SU-DHL-6 (cell line): ENCODE measurements at regions not wholly inside any gene's neighbourhood (a gene's known extent, or its start where the extent isn't known, plus 50 kb on each side); places are given as distances from the start of the nearest gene placed in this dataset.
A peak's percentile ranks its signal among the peaks of the same experiment; 100 is the strongest.
"Not testable (repeated sequence)": the region's sequence is repeated elsewhere in the genome, so short reads cannot be mapped to it uniquely, and the experiment has no call there.

ENCODE experiments used
- H2AFZ ChIP-seq: fragments of 200-600 bp; sonication (generic); 2 replicates; pipeline ENCODE4 v1.6.1; 2014; ENCODE audit warnings: low read depth, mild to moderate bottlenecking, moderate library complexity, mixed read lengths, antibody characterized with exemption, low read length; ENCODE audit not compliant: severe bottlenecking
- H3F3A ChIP-seq: fragments of 200-600 bp; shearing (Covaris generic); 2 replicates; pipeline ENCODE4 v1.6.0; 2016; ENCODE audit warnings: antibody characterized with exemption, mild to moderate bottlenecking; ENCODE audit not compliant: insufficient read depth
- H3K27ac ChIP-seq: fragments of 200-600 bp; sonication (generic); 2 replicates; pipeline ENCODE4 v1.5.1; 2016; ENCODE audit warnings: low read depth, mild to moderate bottlenecking, low read length, moderate library complexity, mixed read lengths
- H3K27me3 ChIP-seq: fragments of 200-600 bp; sonication (generic), shearing (Covaris generic); 2 replicates; pipeline ENCODE4 v1.6.0; 2014; ENCODE audit warnings: mild to moderate bottlenecking, low read length
- H3K36me3 ChIP-seq: fragments of 200-600 bp; sonication (generic); 2 replicates; pipeline ENCODE4 v1.6.1; 2014; ENCODE audit warnings: mild to moderate bottlenecking, low read length, mixed read lengths
- H3K4me2 ChIP-seq: fragments of 300-600, 200-600 bp; shearing (Covaris generic), sonication (generic); 2 replicates; pipeline ENCODE4 v1.6.0; 2014; ENCODE audit warnings: low read length, low read depth, mild to moderate bottlenecking; ENCODE audit not compliant: poor library complexity, severe bottlenecking
- H3K4me3 ChIP-seq: fragments of 200-600 bp; sonication (generic); 2 replicates; pipeline ENCODE4 v1.5.1; 2014; ENCODE audit warnings: antibody characterized with exemption, low read length, mild to moderate bottlenecking, mixed read lengths; ENCODE audit not compliant: insufficient read depth, poor library complexity, severe bottlenecking
- H3K79me2 ChIP-seq: fragments of 200-600 bp; sonication (generic); 2 replicates; pipeline ENCODE4 v1.6.1; 2014; ENCODE audit warnings: mild to moderate bottlenecking, low read length, moderate library complexity; ENCODE audit not compliant: insufficient read depth
- H3K9ac ChIP-seq: fragments of 200-600 bp; sonication (generic); 2 replicates; pipeline ENCODE4 v1.7.0; 2014; ENCODE audit warnings: mild to moderate bottlenecking, low read length
- H3K9me2 ChIP-seq: fragments of 200-600 bp; sonication (generic); replicated peaks from 2 replicates; pipeline ENCODE4 v1.6.1; 2014; ENCODE audit warnings: low read length; ENCODE audit not compliant: insufficient read depth
- H3K9me3 ChIP-seq: fragments of 200-600 bp; sonication (generic); 2 replicates; pipeline ENCODE4 v1.6.1; 2014; ENCODE audit warnings: low read length, mixed read lengths; ENCODE audit not compliant: insufficient read depth
- H4K20me1 ChIP-seq: fragments of 200-600 bp; sonication (generic); 2 replicates; pipeline ENCODE4 v1.6.1; 2014; ENCODE audit warnings: low read depth, mild to moderate bottlenecking, antibody characterized with exemption, low read length, moderate library complexity, mixed read lengths

DNA sequence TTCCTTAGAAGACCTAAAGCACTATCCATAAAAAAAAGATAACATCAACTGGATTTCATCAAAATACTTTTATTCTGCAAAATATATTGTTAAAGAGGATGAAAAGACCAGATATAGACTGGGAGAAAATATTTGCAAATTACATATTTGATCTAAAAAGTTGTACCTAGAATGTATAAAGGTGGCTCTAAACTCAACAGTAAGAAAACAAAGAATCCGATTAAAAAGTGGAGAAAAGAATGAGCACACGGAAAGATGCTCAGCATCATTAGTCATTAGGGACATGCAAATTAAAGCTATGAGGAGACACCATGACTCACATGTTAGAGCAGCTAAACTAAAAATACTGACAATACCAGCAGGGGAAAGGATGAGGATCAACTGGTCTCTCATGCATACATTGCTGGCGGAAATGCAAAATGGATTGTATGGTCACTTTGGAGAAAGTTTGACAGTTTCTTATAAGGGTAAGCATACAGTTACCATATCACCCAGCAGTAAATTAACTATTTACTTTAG is 298.4 kb upstream of the PLGLB2 start:
- not testable (repeated sequence) for H3K27ac ChIP-seq, H3F3A ChIP-seq, H3K4me3 ChIP-seq, H3K9ac ChIP-seq, H3K27me3 ChIP-seq, H3K9me2 ChIP-seq, H2AFZ ChIP-seq, H4K20me1 ChIP-seq, H3K36me3 ChIP-seq, H3K79me2 ChIP-seq, H3K4me2 ChIP-seq, H3K9me3 ChIP-seq

DNA sequence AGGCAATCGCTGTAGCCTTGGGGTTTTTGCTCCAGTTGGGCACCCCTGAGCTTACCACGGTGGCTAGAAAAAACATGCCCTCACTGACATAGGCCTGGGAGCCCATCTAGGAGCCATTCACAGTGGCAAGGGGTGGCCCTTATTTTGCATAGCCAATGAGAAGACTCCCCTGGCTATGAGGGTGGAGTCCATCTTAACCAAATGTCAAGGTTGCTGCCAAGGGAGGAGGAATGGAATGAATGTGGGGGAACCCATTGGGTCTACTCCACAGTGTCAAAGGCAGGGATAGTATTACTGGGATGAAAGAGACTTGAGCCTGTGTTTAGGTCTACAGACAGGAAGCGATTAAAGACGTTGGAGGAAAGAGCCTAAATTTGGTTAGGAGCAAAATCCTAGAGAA is 295.7 kb upstream of the PLGLB2 start:
- H3K27me3 ChIP-seq, H3K9me2 ChIP-seq, H3K9ac ChIP-seq, H3K79me2 ChIP-seq, H3K4me2 ChIP-seq, H3F3A ChIP-seq, H4K20me1 ChIP-seq, H3K36me3 ChIP-seq, H3K4me3 ChIP-seq, H3K9me3 ChIP-seq, H2AFZ ChIP-seq, H3K27ac ChIP-seq: not testable (repeated sequence)

DNA sequence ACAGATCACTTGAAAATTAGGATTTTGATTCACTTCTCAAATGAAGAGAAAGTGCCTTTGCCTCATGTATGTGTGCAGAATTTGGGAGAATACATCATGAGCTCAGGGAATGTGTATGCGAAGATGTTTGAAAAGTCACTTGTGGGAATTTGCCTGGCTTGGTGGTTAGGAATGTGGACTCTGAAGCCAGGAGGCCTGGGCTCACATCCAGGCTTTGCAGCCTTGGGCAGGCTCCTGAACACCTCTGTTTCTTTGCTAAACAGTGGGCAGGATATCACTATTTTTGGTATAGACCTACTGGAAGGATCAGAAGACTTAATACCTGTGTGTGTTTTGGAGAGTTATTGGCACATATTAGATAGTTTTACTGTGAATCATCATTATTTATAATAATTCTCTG is 295.0 kb upstream of the PLGLB2 start:
- H3K9ac ChIP-seq, H3K27me3 ChIP-seq, H3K36me3 ChIP-seq, H3K79me2 ChIP-seq, H2AFZ ChIP-seq, H3K9me2 ChIP-seq, H4K20me1 ChIP-seq, H3K27ac ChIP-seq, H3K4me3 ChIP-seq, H3K9me3 ChIP-seq, H3K4me2 ChIP-seq, H3F3A ChIP-seq: not testable (repeated sequence)

DNA sequence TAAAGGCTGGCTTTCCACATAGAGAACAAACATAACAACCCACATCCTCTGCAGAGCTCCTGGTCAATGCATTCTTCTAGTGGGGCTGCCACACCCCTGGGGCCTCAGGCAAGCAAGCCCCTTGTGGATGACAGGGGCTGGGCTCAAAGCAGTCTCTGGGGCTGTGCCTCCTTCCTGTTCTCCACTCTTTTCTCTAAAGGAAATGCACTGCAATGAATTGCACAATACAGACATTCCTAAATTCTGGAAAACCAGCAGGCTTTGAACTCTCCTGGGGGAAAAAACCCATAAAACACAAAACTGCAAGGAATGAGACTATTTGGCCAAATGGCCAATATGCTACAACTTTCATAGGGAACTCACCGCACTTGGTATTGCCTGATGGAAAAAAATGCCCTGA is 293.9 kb upstream of the PLGLB2 start:
- H3F3A ChIP-seq, H3K4me2 ChIP-seq, H3K27me3 ChIP-seq, H3K9me2 ChIP-seq, H2AFZ ChIP-seq, H3K79me2 ChIP-seq, H3K9ac ChIP-seq, H4K20me1 ChIP-seq, H3K27ac ChIP-seq, H3K9me3 ChIP-seq, H3K4me3 ChIP-seq, H3K36me3 ChIP-seq: not testable (repeated sequence)

DNA sequence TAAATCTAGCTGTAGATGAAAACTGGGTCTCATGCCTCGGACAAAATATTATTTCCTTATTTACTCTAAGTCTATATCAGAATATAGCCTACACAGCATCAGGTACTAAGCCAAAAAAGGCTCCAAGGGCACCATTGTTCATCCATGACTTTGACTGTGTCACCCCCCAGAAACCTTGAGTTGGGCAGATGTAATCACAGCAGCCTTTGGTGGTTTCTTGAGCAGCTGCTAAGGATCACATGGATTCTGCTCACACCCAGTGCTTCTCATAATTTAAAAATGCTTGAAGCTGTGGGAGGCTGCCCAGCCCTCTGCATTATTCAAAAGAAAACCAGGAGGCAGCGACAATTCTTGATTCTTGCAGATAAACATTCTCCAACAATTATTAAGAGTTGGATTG is 293.5 kb upstream of the PLGLB2 start:
- not testable (repeated sequence) for H3F3A ChIP-seq, H3K9ac ChIP-seq, H4K20me1 ChIP-seq, H3K9me3 ChIP-seq, H3K27ac ChIP-seq, H3K36me3 ChIP-seq, H3K79me2 ChIP-seq, H3K9me2 ChIP-seq, H3K4me2 ChIP-seq, H3K4me3 ChIP-seq, H2AFZ ChIP-seq, H3K27me3 ChIP-seq

DNA sequence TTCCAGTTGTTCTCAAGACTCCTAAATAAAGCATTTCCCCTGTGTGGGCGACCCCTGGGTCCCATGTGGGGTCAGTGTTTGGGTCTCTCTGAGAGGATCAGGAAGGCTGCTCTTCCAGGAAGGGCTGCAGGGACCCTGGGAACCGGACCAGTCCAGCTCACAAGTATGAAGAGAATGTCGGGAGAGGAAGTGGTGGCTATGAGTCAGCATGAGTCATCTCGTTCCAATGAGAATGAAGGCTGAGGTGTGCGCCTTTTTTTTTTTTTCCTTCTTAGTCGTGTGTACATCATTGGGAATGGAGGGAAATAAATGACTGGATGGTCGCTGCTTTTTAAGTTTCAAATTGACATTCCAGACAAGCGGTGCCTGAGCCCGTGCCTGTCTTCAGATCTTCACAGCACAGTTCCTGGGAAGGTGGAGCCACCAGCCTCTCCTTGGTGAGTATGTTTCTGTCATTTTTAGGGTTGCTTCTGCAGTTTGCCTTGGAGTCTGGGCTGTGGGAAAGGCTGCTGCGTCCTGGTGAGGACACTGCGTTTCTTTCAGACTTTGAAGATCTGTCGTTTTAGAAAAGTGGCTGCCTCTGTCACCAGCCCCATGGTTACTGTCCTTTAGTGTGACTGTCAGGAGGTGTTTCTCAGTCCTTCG is 292.6 kb upstream of the PLGLB2 start:
- peak overlapping the region; percentile 25 for H3K4me2 ChIP-seq
- not testable (repeated sequence) for H3K27ac ChIP-seq, H4K20me1 ChIP-seq, H3K9me3 ChIP-seq, H3K4me3 ChIP-seq, H3K27me3 ChIP-seq, H3K79me2 ChIP-seq, H2AFZ ChIP-seq, H3K9me2 ChIP-seq, H3F3A ChIP-seq, H3K36me3 ChIP-seq
- H3K9ac ChIP-seq, result peak overlapping the region; percentile 42; the same call in 1 of the 2 replicates

DNA sequence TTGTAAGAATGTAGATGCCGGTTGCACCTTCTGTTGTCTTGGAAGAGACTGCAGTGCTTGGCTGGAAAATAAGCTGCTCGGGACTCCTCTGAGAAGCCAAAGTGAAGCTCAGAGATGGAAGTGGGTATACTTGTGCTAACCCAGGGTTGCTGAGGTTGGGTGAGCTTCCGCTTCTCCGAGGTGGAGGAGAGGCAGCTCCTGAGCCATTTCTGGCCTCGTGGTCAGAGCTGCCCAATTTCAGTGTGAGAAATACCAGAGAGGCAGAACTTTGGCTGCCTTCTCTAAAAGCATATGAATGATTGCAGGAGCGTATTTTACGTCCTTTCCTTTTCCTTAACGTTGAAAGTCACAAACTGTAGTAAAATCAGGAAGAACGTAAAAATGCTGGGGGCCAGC is 292.0 kb upstream of the PLGLB2 start:
- H3K27me3 ChIP-seq, H3K9me2 ChIP-seq, H4K20me1 ChIP-seq, H2AFZ ChIP-seq, H3K27ac ChIP-seq, H3K9me3 ChIP-seq, H3K4me3 ChIP-seq, H3K79me2 ChIP-seq, H3K36me3 ChIP-seq, H3F3A ChIP-seq: not testable (repeated sequence)
- peak overlapping the region; percentile 42; the same call in 1 of the 2 replicates for H3K9ac ChIP-seq
- peak overlapping the region; percentile 25 for H3K4me2 ChIP-seq

DNA sequence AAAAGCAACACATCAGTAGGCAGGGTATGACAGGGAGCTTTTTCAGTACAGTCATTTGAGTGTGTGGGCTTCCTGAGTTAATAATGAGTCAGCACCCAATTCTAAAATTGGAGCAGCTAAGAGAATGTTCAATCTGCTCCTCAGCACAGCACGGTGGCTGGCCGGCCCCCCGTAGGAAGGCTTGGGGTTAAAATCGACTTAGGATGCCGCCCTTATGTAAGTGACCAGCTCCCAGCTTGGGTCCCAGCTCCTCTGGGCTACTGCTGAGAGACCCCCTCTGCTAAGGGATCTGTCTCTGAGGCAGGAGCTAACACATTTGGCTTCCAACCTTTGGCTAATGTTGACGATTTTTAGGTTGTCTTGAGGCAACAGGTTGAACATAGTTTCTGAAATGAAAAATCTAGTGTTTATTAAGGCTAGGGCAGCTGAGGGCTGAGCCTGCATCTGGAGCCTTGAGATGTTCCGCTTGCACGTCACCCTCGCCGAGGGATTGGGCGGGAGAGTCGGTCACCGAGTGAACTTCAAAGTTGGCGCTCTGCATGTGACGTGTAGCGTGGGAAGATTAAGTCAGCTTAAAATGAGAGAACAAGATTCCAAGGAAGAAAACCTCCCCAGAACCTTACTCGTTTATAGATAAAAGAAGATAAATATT is 291.3 kb upstream of the PLGLB2 start:
- not testable (repeated sequence) for H3K9me3 ChIP-seq, H3K79me2 ChIP-seq, H3K36me3 ChIP-seq, H4K20me1 ChIP-seq, H2AFZ ChIP-seq, H3F3A ChIP-seq, H3K27me3 ChIP-seq, H3K9ac ChIP-seq, H3K4me3 ChIP-seq, H3K27ac ChIP-seq, H3K9me2 ChIP-seq
- H3K4me2 ChIP-seq, result peak overlapping the region; percentile 41
